ENCODE measurements at regions not wholly inside any gene's neighbourhood (a gene's known extent, or its start where the extent isn't known, plus 50 kb on each side); places are given as distances from the start of the nearest gene placed in this dataset.

- TF ChIP-seq CTCF (IDR thresholded peaks at IDR 0.05) (no peak), EZH2 (IDR thresholded peaks at IDR 0.05; ENCODE audit: borderline replicate concordance, insufficient read depth, low read depth, low read length, poor library complexity, severe bottlenecking) (no peak)
Measured at GRCh38 chr5:129228577-129228976, 134.0 kb downstream of the ISOC1 start.
